ENCODE measurements at regions not wholly inside any gene's neighbourhood (a gene's known extent, or its start where the extent isn't known, plus 50 kb on each side); places are given as distances from the start of the nearest gene placed in this dataset.

- no peak for DNase-seq (ENCODE audit: low read depth)
Observed at GRCh38 chr2:76579911-76580310, 869.2 kb upstream of the GCFC2 start.

GRCh38 chr2:76572981-76573380 lies 862.3 kb upstream of the GCFC2 start:
- DNase-seq (ENCODE audit: low read depth), result no peak

DNA sequence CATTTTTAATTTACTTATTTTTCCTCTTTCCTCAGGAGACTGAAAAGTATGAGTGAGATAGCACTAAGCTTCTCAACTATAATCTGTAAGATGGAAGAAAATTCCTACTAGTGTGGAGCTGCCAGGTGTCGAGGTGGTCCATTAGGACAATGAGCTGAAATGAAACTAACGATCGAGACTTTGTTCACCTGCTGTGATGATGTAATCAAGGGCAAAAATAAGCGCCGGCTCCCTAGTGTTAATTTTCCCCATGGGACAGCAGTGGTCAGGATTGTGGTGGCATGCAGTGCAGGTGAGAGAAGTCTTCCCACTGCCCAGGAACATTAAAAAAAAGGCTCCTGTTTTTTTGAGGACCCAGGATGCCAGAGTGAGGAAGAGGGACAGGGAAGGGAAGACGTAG lies 859.1 kb upstream of the GCFC2 start:
- no peak for DNase-seq (ENCODE audit: low read depth)

DNA sequence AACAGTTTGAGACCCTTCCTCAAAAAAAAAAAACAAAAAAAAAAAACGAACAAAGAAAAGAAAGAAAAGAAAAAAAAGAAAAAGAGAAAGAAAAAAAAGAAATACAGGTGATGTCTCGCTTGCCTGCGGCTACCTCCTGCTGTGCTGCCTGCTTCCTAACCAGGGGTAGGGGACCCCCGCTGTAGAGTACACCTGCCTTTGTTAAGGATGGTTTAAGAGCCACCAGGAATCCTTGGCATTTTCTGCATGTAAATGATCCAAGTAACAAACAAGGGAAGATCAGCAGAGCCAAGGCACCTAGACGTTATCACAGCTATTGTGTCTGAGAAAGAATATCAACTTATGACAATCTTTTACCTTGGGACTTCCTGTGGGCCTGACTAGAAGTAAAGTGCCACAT lies 856.8 kb upstream of the GCFC2 start:
- DNase-seq (ENCODE audit: low read depth), result no peak

DNA sequence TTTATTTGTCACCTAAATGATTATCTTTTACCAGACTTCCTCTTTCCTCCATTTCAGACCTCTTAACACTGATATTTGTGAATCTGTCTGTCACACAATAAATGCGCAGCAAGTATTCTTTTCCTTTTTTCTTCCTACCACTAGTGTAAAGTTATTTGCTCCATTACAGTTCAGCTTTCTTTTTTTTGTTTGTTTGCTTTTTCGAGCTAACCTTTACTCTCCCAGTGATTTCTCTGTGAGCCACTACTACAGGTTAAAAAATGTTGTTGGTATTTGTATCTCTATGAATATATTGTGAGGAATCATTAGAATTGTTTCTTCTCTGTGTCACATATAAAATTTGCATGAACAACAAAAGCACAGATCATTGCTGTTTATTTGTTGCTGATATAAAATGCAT lies 854.0 kb upstream of the GCFC2 start:
- no peak for DNase-seq (ENCODE audit: low read depth)

- DNase-seq (ENCODE audit: low read depth), result no peak
Observed at GRCh38 chr2:76563730-76564129, 853.0 kb upstream of the GCFC2 start.

GRCh38 chr2:76558157-76558556 lies 847.4 kb upstream of the GCFC2 start:
- DNase-seq (ENCODE audit: low read depth), result no peak

GRCh38 chr2:76556018-76556417 lies 845.3 kb upstream of the GCFC2 start:
- no peak for DNase-seq (ENCODE audit: low read depth)

DNA sequence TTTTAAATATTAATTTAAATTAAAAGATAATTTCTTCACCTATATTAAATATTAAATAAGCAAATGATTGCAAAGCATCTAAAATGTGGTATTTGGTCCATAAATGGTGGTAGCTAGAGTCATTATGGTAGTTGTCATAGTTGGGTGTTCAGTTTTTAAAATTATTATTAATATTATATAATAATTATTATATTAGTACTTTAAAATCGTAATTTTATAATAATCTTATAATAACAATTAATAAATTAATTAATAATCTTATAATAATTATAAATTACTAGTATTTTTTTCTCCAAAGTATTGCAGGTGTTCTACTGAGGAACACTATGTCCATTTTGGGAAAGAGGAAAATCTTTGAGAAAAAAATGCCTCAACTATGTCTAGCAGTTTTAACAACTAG lies 835.5 kb upstream of the GCFC2 start:
- DNase-seq (ENCODE audit: low read depth), result no peak

- DNase-seq (ENCODE audit: low read depth), result no peak
Observed at GRCh38 chr2:76544901-76545300, 834.2 kb upstream of the GCFC2 start.

GRCh38 chr2:76517574-76517909 lies 806.8 kb upstream of the GCFC2 start:
- no peak for DNase-seq (ENCODE audit: low read depth)

- DNase-seq (ENCODE audit: low read depth), result no peak
Observed at GRCh38 chr2:76516861-76517573, 806.3 kb upstream of the GCFC2 start.

GRCh38 chr2:76512201-76512820 lies 801.6 kb upstream of the GCFC2 start:
- no peak for DNase-seq (ENCODE audit: low read depth)

GRCh38 chr2:76506538-76506937 lies 795.8 kb upstream of the GCFC2 start:
- DNase-seq (ENCODE audit: low read depth), result no peak

DNA sequence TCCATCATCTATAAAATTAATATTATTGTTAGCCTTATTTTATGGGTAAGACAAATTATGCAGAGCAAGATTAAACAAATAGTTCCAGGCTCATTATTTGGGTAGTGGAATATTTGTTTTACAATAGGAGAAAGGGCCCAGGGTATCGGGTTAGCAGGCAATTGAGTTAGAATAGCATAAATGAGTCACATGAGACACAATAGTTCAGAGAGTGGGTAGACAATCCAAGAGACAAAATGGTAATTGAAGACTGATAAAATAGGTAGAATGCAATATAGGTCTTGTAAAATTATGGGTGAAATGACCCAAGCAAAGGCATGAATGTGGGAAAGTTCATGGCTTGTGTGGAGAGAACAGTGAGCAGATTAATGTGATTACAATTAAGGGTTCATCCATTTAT lies 790.9 kb upstream of the GCFC2 start:
- DNase-seq (ENCODE audit: low read depth), result no peak

GRCh38 chr2:76498360-76498759 lies 787.6 kb upstream of the GCFC2 start:
- DNase-seq (ENCODE audit: low read depth), result no peak

- DNase-seq (ENCODE audit: low read depth), result no peak
Observed at GRCh38 chr2:76491503-76491902, 780.8 kb upstream of the GCFC2 start.

DNA sequence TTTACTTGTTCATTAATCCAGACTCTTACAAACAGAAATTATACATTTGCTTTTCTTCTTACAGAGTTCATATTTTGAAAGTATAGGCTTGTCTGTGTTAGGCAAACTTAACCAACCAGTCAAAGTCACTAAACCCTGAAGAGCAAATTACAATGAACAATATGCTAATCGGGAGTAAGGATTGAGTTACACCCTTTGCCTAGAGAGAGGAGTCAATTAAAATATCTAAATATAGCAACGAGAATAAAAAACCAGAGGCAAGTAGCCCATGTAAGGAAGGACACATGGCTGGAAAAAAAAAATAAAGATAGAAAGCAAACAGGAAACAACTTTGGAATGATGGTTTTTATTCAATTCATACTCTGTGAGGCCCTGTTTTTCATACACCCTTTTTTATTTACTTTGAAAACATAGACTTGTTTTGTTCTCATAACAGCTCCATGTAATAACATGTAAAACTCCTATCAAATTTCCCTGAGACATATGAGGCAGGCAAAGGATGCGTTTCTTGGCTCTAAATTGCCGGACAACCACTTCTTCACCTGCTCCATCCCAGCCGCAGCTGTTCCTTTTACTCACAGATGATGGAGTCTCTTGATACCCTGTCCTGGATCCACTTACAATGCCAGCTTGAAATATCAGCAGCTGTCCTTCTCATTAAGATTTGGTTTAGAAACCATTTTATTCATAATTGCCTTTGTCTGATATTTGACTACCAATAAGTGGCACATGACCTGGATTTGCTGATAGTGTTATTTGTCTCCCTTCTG lies 767.7 kb upstream of the GCFC2 start:
- DNase-seq (ENCODE audit: low read depth), result no peak

- no peak for DNase-seq (ENCODE audit: low read depth)
Observed at GRCh38 chr2:76472946-76473345, 762.2 kb upstream of the GCFC2 start.

DNA sequence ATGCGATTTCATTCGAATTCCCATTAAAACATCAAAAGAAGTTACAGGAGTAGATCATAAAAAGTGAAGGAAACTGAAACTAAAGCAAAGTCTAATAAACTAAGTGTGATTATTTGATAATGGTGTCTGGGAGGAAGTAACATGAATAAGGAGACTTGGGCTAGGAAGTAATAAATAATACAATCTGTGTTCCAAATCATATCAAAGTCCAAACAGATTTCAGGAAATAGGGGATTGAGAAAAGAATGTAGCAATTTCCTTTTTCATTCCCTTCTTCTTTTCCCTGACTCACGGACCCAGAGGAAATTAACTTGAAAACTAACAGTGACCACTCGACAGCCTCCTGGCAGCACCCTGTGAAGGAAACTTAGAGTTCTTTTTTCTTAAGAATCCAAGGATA lies 758.4 kb upstream of the GCFC2 start:
- no peak for DNase-seq (ENCODE audit: low read depth)

DNA sequence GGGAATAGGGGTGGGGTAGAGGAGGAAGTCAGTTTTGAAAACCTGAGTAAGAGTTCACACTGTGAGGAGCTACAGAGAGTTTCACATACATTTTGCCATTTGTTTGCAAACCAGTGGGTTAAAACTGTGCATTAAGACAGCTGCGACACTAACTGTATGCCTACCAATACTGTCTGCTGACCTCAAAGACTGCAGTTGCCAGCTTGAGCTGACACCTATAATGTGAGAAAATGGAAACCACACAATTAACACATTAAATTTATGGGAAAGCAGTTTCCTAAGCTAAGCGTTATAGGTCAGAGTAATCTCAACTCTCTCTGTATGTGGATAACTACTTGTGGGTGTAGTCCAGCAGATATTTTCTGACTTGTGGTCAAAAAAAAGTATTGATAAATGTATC lies 756.6 kb upstream of the GCFC2 start:
- no peak for DNase-seq (ENCODE audit: low read depth)

DNA sequence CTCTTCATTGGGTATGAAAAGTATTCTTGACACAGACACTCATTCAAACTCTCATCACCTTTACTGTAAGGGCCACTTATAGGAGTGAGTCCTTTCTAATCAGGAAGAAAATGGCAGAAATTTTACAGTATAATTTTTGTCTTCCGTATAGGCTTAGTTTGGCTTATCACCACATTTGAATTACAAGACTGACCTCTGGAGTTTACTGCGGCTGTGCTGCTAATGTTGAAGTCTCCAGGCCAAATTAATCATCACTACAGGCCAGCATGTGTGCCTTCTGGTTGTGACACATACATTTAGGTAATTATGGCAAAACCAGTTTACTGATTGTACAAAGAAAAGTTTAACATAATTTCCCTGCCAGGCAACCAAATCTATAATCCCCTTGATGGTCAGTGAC lies 753.6 kb upstream of the GCFC2 start:
- no peak for DNase-seq (ENCODE audit: low read depth)

DNA sequence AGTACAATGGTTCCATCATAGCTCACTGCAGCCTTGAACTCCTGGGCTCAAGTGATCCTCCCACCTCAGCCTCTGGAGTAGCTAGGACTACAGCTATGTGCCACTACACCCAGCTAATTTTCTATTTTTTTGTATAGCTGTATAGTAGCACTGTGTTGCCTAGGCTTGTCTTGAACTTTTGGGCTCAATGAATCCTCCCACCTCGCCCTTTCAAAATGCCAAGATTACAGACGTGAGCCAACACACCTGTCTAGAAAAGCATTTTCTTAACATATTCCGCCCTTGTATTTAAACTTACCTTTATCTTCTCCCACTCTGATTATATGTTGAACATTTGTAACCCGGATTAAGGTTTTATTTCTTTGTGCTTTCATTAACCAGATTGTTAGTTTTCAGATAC lies 750.7 kb upstream of the GCFC2 start:
- no peak for DNase-seq (ENCODE audit: low read depth)

DNA sequence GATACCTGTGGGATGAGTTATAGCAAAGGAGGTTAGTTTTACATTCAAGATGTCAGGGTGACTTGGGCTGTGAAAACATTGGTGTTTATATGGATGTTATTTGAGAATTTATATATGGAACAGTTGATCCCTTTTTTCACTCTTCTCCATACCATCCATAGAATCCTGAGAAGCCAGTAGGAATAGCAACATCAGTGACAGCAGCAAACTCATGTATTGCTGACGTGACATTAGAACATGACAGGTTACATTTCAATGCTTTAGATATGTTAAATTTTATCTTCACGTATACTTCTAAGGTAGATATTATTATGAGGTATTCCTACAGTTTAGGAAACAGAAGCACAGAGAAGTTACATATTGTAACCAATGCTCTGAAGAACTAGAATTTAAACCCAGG lies 745.2 kb upstream of the GCFC2 start:
- no peak for DNase-seq (ENCODE audit: low read depth)

Measured in HS-27A (cell line).